ENCODE measurements at regions not wholly inside any gene's neighbourhood (a gene's known extent, or its start where the extent isn't known, plus 50 kb on each side); places are given as distances from the start of the nearest gene placed in this dataset.

GRCh38 chr16:73322856-73323255 lies 274.9 kb upstream of the ZFHX3 start:
- TF ChIP-seq CTCF (IDR thresholded peaks at IDR 0.05; ENCODE audit: low read depth, low read length): no peak
- TF ChIP-seq EZH2phosphoT487 (IDR thresholded peaks at IDR 0.05; ENCODE audit: low read depth): no peak
